NCI-H2107 treated with DMSO at 0.1 percent for 48 hours (cell line): ENCODE measurements at regions not wholly inside any gene's neighbourhood (a gene's known extent, or its start where the extent isn't known, plus 50 kb on each side); places are given as distances from the start of the nearest gene placed in this dataset.

ENCODE experiments used
- DNase-seq: peaks from one replicate; lab custom pipeline; 2025; ENCODE audit not compliant: unreplicated experiment; lab: John Stamatoyannopoulos, UW

DNA sequence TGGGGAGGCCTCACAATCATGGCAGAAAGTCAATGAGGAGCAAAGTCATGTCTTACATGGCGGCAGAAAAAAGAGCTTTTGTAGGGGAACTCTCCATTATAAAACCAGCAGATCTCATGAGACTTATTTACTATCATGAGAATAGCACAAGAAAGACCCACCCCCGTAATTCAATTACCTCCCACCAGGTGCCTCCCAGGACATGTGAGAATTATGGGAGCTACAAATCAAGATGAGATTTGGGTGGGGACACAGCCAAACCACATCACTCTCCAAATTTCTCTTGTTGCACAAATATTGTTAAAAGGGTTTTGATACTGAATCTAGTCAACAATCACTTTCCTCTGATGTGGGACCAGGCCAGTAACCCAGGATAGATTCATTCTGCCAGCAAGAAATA is 1176.1 kb downstream of the CDH9 start:
- DNase-seq, result no peak

DNA sequence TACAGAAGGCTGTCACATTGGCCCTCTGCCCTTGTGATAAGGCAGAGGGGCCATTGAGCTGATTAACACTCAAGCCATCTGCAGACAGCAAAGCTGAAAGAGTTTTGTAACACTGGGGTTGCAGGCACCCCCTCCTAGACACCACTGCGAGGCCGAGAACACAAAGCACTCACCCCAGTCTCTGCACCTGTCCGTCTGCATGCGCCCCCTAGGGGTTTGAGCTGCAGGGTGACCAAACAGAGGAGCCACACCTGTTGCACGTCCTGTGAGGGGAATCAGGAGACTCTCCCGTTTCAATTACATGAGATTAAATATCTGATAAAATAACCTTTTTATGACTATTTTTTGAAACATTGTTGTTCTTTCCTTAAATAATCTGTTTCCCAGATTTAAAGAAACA is 1180.4 kb downstream of the CDH9 start:
- peak; percentile 11 for DNase-seq

DNA sequence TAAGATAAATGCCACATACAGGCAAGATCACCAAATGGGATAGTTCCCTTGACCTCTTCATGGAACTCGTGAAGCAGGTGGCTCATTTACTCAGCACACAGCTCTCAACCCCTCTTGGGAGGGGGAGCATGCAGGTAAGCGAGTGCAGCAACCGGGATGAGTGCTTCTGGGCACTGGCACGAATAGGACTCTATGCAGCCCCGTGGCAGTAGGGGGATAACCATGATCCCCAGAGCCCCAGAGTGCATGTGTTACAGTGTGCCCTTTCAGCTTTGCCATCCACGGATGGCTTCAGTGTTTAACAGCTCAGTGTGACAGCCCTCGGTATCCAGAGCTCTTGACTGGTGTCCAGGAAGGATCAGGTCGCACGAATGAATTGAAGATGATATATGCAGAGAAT is 1187.1 kb downstream of the CDH9 start:
- DNase-seq, result no peak

DNA sequence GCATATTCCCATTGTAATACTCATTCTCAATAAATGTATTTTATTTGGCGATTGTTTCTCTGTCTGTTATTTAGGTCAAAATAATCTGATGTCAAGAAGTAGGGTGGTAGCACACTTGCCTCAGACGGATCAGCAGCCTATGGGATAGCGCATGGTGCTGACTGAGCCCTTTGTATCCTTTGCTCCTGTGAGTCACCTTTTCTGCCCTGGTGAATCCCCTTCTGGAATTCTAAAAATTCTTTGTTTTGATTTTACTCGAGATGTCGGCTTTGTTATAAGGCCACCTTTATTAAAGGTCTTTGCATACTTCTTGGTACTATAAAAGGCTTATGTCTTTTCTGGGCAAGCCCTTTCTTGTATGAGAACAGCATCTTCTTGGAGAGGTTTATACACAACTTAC is 1187.8 kb downstream of the CDH9 start:
- DNase-seq, result no peak

DNA sequence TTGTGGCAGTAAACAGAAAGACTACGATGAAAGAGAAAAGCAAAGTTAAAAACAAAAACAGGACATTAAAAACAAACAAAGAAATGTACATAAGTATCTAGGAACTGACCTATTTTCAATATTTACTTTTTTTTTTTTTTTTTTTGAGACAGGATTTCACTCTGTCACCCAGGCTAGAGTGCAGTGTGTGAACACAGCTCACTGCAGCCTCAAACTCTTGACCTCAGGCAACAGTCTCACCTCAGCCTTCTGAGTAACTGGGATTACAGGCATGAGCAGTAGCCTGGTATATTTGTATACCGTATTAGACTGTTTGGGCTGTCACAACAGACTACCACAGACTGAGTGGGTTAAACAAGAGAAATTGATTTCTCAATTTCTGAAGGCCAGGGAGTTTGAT is 1189.1 kb downstream of the CDH9 start:
- no peak for DNase-seq

DNA sequence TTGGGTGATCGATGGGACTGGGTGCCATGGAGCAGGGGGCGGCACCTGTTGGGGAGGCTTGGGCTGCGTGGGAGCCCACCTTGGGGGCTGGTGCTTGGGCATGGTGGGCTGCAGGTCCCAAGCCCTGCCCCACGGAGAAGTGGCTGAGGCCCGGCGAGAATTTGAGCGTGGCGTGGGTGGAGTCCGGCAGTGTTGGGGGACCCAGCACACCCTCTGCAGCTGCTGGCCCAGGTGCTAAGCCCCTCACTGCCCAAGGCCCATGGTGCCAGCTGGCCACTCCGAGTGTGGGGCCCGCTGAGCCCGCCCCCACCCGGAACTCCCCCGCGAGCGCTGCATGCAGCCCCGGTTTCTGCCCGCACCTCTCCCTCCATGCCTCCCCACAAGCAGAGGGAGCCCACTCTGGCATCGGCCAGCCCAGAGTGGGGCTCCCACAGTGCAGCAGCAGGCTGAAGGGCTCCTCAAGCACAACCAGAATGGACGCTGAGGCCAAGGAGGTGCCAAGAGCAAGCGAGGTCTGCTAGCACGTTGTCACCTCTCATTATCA is 1178.6 kb upstream of the CDH10 start:
- DNase-seq, result no peak
